Body of pancreas (tissue), 4 donors: ENCODE measurements at regions not wholly inside any gene's neighbourhood (a gene's known extent, or its start where the extent isn't known, plus 50 kb on each side); places are given as distances from the start of the nearest gene placed in this dataset.

ENCODE experiments used
- CTCF ChIP-seq, 7 experiments: fragments of 450-650 bp in 4 of 7; fragments of 200-600 bp in 3 of 7; sonication (generic) in 3 of 7; IDR thresholded peaks; one replicate each; pipeline ENCODE4 v1.5.1; 2016 to 2019; ENCODE audit warnings: antibody characterized with exemption in 7 of 7
- POLR2A ChIP-seq, 3 donors: fragments of 450-650 bp; IDR thresholded peaks; one replicate each; pipeline ENCODE4 v1.6.1; 2016; ENCODE audit warnings: antibody characterized with exemption in 3 of 3, mild to moderate bottlenecking in 2 of 3

GRCh38 chr18:27239669-27240068, 54.6 kb upstream of the CHST9 start:
- TF ChIP-seq CTCF (IDR thresholded peaks at IDR 0.05) (no peak), POLR2A (IDR thresholded peaks at IDR 0.05) (no peak)
